AML-193 (cell line): ENCODE measurements at regions not wholly inside any gene's neighbourhood (a gene's known extent, or its start where the extent isn't known, plus 50 kb on each side); places are given as distances from the start of the nearest gene placed in this dataset.

Experiments used
- DNase-seq, 2 experiments: peaks; one replicate each; lab custom pipeline; 2025; lab: John Stamatoyannopoulos, UW

GRCh38 chr6:110033101-110033500 lies 55.0 kb downstream of the GPR6 start:
- DNase-seq = no peak

GRCh38 chr6:110033749-110034666 lies 55.9 kb downstream of the GPR6 start:
- no peak for DNase-seq

- DNase-seq = no peak
Observed at GRCh38 chr6:110034667-110035036, 56.5 kb downstream of the GPR6 start.

GRCh38 chr6:110035321-110035720 lies 57.2 kb downstream of the GPR6 start:
- no peak for DNase-seq

GRCh38 chr6:110036408-110037302 lies 58.5 kb downstream of the GPR6 start:
- no peak for DNase-seq

GRCh38 chr6:110037726-110038295 lies 59.7 kb downstream of the GPR6 start:
- DNase-seq = no peak

GRCh38 chr6:110039364-110039980 lies 61.4 kb downstream of the GPR6 start:
- peak; percentile 95 to 96 for DNase-seq

GRCh38 chr6:110039981-110040383 lies 61.9 kb downstream of the GPR6 start:
- peak; percentile 78 to 81 for DNase-seq

GRCh38 chr6:110040716-110041115 lies 62.6 kb downstream of the GPR6 start:
- DNase-seq = no peak

- no peak for DNase-seq
Observed at GRCh38 chr6:110041126-110041525, 63.0 kb downstream of the GPR6 start.

GRCh38 chr6:110041830-110042229 lies 63.7 kb downstream of the GPR6 start:
- DNase-seq = no peak

- DNase-seq = no peak
Observed at GRCh38 chr6:110042670-110043296, 64.7 kb downstream of the GPR6 start.

- no peak for DNase-seq
Observed at GRCh38 chr6:110043366-110043994, 65.4 kb downstream of the GPR6 start.

- no peak for DNase-seq
Observed at GRCh38 chr6:110044096-110044495, 66.0 kb downstream of the GPR6 start.

- no peak for DNase-seq
Observed at GRCh38 chr6:110044622-110045021, 66.5 kb downstream of the GPR6 start.

- no peak for DNase-seq
Observed at GRCh38 chr6:110048221-110048875, 70.2 kb downstream of the GPR6 start.

- DNase-seq = no peak
Observed at GRCh38 chr6:110049696-110050439, 71.8 kb downstream of the GPR6 start.
